GM23338 (cell line): ENCODE measurements at regions not wholly inside any gene's neighbourhood (a gene's known extent, or its start where the extent isn't known, plus 50 kb on each side); places are given as distances from the start of the nearest gene placed in this dataset.

Experiments used
- ATAC-seq: fragments of 200-7000 bp; cut with Tn5 transposase; 3 replicates; pipeline ENCODE4 v1.9.1; 2020
- DNase-seq: peaks from one replicate; pipeline ENCODE4 v3.0.0-alpha.2; 2015; ENCODE audit warnings: low spot score
- H2AFZ ChIP-seq: fragments of 200-600 bp; sonication (generic); 2 replicates; pipeline ENCODE4 v1.8.0; 2016; ENCODE audit warnings: antibody characterized with exemption, mild to moderate bottlenecking, moderate library complexity
- H3F3A ChIP-seq: fragments of 200-600 bp; sonication (generic); replicated peaks from 2 replicates; pipeline ENCODE4 v1.8.0; 2017; ENCODE audit warnings: antibody characterized with exemption, mixed run types, low read depth
- H3K27ac ChIP-seq: fragments of 200-600 bp; sonication (generic); 2 replicates; pipeline ENCODE4 v1.6.1; 2016; ENCODE audit warnings: low read depth
- H3K27me3 ChIP-seq: fragments of 200-600 bp; sonication (generic); 2 replicates; pipeline ENCODE4 v1.8.0; 2016; ENCODE audit warnings: mild to moderate bottlenecking, mixed run types, moderate library complexity; ENCODE audit not compliant: insufficient read depth
- H3K36me3 ChIP-seq: fragments of 200-600 bp; sonication (generic); 2 replicates; pipeline ENCODE4 v1.8.0; 2016; ENCODE audit warnings: mild to moderate bottlenecking; ENCODE audit not compliant: insufficient read depth
- H3K4me1 ChIP-seq: fragments of 200-600 bp; sonication (generic); 2 replicates; pipeline ENCODE4 v1.8.0; 2016; ENCODE audit warnings: mild to moderate bottlenecking, moderate library complexity; ENCODE audit not compliant: insufficient read depth
- H3K4me2 ChIP-seq: fragments of 200-600 bp; sonication (generic); 2 replicates; pipeline ENCODE4 v1.7.1; 2017; ENCODE audit warnings: mixed run types
- H3K4me3 ChIP-seq: fragments of 200-600 bp; sonication (generic); 2 replicates; pipeline ENCODE4 v1.6.1; 2016; ENCODE audit warnings: mixed run types
- H3K79me2 ChIP-seq: fragments of 200-600 bp; sonication (generic); replicated peaks from 2 replicates; pipeline ENCODE4 v1.8.0; 2017; ENCODE audit warnings: mild to moderate bottlenecking; ENCODE audit not compliant: insufficient read depth
- H3K9me2 ChIP-seq: fragments of 200-600 bp; sonication (generic); 2 replicates; pipeline ENCODE4 v1.8.0; 2017; ENCODE audit not compliant: insufficient read depth
- H4K20me1 ChIP-seq: fragments of 200-600 bp; sonication (generic); replicated peaks from 2 replicates; pipeline ENCODE4 v1.8.0; 2017; ENCODE audit warnings: mild to moderate bottlenecking; ENCODE audit not compliant: insufficient read depth
- H3K27ac Mint-ChIP-seq: 2 replicates; pipeline ENCODE4 v1.8.0; 2020; ENCODE audit warnings: inconsistent platforms, mild to moderate bottlenecking, moderate library complexity, mixed read lengths
- H3K27me3 Mint-ChIP-seq: 3 replicates; pipeline ENCODE4 v1.8.0; 2022; ENCODE audit warnings: low read depth, mild to moderate bottlenecking, moderate library complexity, mixed read lengths, inconsistent platforms; ENCODE audit not compliant: insufficient read depth, poor library complexity
- H3K36me3 Mint-ChIP-seq: 3 replicates; pipeline ENCODE4 v1.8.0; 2021; ENCODE audit warnings: low read depth, mild to moderate bottlenecking, inconsistent platforms, moderate library complexity, mixed read lengths
- H3K4me1 Mint-ChIP-seq: 3 replicates; pipeline ENCODE4 v1.8.0; 2020; ENCODE audit warnings: mild to moderate bottlenecking, inconsistent platforms, mixed read lengths
- H3K4me3 Mint-ChIP-seq: 3 replicates; pipeline ENCODE4 v1.8.0; 2021; ENCODE audit warnings: moderate library complexity, mild to moderate bottlenecking, inconsistent platforms, mixed read lengths
- H3K9me3 Mint-ChIP-seq: 3 replicates; pipeline ENCODE4 v1.8.0; 2020; ENCODE audit warnings: moderate library complexity, mild to moderate bottlenecking, inconsistent platforms, mixed read lengths
- EZH2 ChIP-seq: fragments of 200-600 bp; sonication (generic); IDR thresholded peaks from one replicate; pipeline ENCODE4 v1.8.0; 2017; ENCODE audit warnings: antibody characterized with exemption, mild to moderate bottlenecking, low read depth; ENCODE audit not compliant: unreplicated experiment
- EZH2phosphoT487 ChIP-seq: fragments of 200-600 bp; sonication (generic); IDR thresholded peaks from one replicate; pipeline ENCODE4 v1.8.1; 2018; ENCODE audit warnings: antibody characterized with exemption; ENCODE audit not compliant: unreplicated experiment
- NANOG ChIP-seq: IDR thresholded peaks from 2 replicates; pipeline ENCODE4 v1.6.1; 2016; ENCODE audit warnings: antibody characterized with exemption, borderline replicate concordance
- POLR2AphosphoS5 ChIP-seq: IDR thresholded peaks from 2 replicates; pipeline ENCODE4 v1.6.1; 2016; ENCODE audit warnings: antibody characterized with exemption, low read depth
- STAT1 ChIP-seq: IDR thresholded peaks from one replicate; pipeline ENCODE4 v1.6.1; 2016; ENCODE audit warnings: antibody characterized with exemption; ENCODE audit not compliant: unreplicated experiment
- ZNF114 ChIP-seq: fragments of 250-450 bp; sonication (Bioruptor Pico); IDR thresholded peaks from 2 replicates; pipeline ENCODE4 v1.5.0; 2020; ENCODE audit warnings: mild to moderate bottlenecking, moderate library complexity
- ZNF331 ChIP-seq: fragments of 250-450 bp; sonication (Bioruptor Pico); IDR thresholded peaks from 2 replicates; pipeline ENCODE4 v1.5.0; 2020; ENCODE audit warnings: low read depth, mild to moderate bottlenecking, moderate library complexity
- TF ChIP-seq, protein P1 (sequence below): fragments of 250-450 bp; sonication (Bioruptor Pico); IDR thresholded peaks from 2 replicates; pipeline ENCODE4 v1.5.0; 2020; ENCODE audit warnings: mild to moderate bottlenecking, moderate library complexity
- TF ChIP-seq, protein P2 (sequence below): IDR thresholded peaks from 2 replicates; pipeline ENCODE4 v1.6.1; 2016; ENCODE audit warnings: antibody characterized with exemption
- TF ChIP-seq, protein P3 (sequence below), 2 experiments: fragments of 200-600 bp in 1 of 2; sonication (generic) in 1 of 2; conservative IDR thresholded peaks; 2 replicates each; pipeline versions ENCODE4 v1.5.1 to v1.6.1; 2016 to 2017; ENCODE audit warnings: antibody characterized with exemption in 2 of 2, low read depth in 2 of 2, mild to moderate bottlenecking in 2 of 2, moderate library complexity in 1 of 2
- TF ChIP-seq, protein P4 (sequence below): IDR thresholded peaks from one replicate; pipeline ENCODE4 v1.6.1; 2018; ENCODE audit warnings: antibody characterized with exemption; ENCODE audit not compliant: unreplicated experiment

DNA sequence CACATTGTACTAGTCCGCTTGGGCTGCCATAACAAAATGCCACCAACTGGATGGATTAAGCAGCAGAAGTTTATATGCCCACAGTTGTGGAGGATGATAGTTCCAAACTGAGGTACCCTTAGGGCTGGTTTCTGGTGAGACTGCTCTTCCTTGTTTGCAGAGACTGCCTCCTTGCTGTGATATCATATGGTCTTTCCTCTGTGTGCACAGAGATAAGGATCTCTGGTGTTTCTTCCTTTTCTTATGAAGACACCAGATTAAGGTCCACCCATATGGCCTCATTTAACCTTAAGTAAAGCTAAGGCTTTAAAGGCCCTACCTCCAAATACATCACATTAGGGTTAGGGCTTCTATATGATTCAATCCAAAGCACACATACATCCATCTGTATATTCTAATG lies 738.2 kb upstream of the GCFC2 start (continued):
- TF ChIP-seq, protein P1, sequence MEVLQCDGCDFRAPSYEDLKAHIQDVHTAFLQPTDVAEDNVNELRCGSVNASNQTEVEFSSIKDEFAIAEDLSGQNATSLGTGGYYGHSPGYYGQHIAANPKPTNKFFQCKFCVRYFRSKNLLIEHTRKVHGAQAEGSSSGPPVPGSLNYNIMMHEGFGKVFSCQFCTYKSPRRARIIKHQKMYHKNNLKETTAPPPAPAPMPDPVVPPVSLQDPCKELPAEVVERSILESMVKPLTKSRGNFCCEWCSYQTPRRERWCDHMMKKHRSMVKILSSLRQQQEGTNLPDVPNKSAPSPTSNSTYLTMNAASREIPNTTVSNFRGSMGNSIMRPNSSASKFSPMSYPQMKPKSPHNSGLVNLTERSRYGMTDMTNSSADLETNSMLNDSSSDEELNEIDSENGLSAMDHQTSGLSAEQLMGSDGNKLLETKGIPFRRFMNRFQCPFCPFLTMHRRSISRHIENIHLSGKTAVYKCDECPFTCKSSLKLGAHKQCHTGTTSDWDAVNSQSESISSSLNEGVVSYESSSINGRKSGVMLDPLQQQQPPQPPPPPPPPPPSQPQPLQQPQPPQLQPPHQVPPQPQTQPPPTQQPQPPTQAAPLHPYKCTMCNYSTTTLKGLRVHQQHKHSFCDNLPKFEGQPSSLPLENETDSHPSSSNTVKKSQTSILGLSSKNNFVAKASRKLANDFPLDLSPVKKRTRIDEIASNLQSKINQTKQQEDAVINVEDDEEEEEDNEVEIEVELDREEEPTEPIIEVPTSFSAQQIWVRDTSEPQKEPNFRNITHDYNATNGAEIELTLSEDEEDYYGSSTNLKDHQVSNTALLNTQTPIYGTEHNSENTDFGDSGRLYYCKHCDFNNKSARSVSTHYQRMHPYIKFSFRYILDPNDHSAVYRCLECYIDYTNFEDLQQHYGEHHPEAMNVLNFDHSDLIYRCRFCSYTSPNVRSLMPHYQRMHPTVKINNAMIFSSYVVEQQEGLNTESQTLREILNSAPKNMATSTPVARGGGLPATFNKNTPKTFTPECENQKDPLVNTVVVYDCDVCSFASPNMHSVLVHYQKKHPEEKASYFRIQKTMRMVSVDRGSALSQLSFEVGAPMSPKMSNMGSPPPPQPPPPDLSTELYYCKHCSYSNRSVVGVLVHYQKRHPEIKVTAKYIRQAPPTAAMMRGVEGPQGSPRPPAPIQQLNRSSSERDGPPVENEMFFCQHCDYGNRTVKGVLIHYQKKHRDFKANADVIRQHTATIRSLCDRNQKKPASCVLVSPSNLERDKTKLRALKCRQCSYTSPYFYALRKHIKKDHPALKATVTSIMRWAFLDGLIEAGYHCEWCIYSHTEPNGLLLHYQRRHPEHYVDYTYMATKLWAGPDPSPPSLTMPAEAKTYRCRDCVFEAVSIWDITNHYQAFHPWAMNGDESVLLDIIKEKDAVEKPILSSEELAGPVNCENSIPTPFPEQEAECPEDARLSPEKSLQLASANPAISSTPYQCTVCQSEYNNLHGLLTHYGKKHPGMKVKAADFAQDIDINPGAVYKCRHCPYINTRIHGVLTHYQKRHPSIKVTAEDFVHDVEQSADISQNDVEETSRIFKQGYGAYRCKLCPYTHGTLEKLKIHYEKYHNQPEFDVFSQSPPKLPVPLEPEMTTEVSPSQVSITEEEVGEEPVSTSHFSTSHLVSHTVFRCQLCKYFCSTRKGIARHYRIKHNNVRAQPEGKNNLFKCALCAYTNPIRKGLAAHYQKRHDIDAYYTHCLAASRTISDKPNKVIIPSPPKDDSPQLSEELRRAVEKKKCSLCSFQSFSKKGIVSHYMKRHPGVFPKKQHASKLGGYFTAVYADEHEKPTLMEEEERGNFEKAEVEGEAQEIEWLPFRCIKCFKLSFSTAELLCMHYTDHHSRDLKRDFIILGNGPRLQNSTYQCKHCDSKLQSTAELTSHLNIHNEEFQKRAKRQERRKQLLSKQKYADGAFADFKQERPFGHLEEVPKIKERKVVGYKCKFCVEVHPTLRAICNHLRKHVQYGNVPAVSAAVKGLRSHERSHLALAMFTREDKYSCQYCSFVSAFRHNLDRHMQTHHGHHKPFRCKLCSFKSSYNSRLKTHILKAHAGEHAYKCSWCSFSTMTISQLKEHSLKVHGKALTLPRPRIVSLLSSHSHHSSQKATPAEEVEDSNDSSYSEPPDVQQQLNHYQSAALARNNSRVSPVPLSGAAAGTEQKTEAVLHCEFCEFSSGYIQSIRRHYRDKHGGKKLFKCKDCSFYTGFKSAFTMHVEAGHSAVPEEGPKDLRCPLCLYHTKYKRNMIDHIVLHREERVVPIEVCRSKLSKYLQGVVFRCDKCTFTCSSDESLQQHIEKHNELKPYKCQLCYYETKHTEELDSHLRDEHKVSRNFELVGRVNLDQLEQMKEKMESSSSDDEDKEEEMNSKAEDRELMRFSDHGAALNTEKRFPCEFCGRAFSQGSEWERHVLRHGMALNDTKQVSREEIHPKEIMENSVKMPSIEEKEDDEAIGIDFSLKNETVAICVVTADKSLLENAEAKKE (CRISPR knock-in tag): no peak
- TF ChIP-seq, protein P2, sequence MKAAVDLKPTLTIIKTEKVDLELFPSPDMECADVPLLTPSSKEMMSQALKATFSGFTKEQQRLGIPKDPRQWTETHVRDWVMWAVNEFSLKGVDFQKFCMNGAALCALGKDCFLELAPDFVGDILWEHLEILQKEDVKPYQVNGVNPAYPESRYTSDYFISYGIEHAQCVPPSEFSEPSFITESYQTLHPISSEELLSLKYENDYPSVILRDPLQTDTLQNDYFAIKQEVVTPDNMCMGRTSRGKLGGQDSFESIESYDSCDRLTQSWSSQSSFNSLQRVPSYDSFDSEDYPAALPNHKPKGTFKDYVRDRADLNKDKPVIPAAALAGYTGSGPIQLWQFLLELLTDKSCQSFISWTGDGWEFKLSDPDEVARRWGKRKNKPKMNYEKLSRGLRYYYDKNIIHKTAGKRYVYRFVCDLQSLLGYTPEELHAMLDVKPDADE: no peak
- TF ChIP-seq ZNF114 (CRISPR knock-in tag) (no peak), POLR2AphosphoS5 (no peak), ZNF331 (CRISPR knock-in tag) (no peak), NANOG (no peak), EZH2phosphoT487 (no peak), EZH2 (no peak), STAT1 (no peak)

DNA sequence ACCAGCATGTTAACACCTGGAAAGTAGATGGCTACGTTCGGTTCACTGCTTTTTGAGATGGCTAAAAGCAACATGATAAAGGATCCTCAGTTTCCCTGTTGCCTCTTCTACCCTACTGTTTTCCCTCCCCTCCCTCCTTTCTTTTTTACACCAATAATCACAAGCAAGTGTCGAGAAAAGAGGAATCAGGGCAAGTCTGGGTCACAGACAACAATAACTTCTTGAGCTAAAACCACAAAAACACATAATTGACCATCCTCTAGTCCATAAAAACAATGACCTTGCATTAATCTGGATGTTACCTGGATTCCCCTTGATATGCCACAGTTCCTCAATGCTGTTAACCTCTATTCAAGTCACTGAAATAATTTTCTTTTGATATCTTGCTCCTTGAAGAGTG lies 736.6 kb upstream of the GCFC2 start:
- H3K4me1 Mint-ChIP-seq: peaks cover 10% of the 10 kb centered on the region
- Histone ChIP-seq H4K20me1 (no peaks in the 10 kb centered on the region), H3F3A (no peaks in the 10 kb centered on the region), H3K4me1 (peaks cover 17% of the 10 kb centered on the region), H3K27ac (peak overlapping the region; percentile 22; the same call in 1 of the 2 replicates), H3K36me3 (no peaks in the 10 kb centered on the region), H3K79me2 (no peaks in the 10 kb centered on the region), H3K4me3 (no peak overlapping the region), H3K27me3 (no peaks in the 10 kb centered on the region), H3K4me2 (peak overlapping the region; percentile 19), H2AFZ (0 out of 2 replicates have a peak overlapping the region, but pooled peaks have one; percentile 8), H3K9me2 (no peaks in the 10 kb centered on the region; the same call in 1 of the 2 replicates)
- no peak overlapping the region for H3K4me3 Mint-ChIP-seq
- ATAC-seq (no peak), DNase-seq (no peak)
- no peak overlapping the region for H3K27ac Mint-ChIP-seq
- peaks cover 22% of the 10 kb centered on the region for H3K36me3 Mint-ChIP-seq
- peaks cover 21% of the 10 kb centered on the region for H3K9me3 Mint-ChIP-seq
- no peaks in the 10 kb centered on the region for H3K27me3 Mint-ChIP-seq
- TF ChIP-seq, protein P3, sequence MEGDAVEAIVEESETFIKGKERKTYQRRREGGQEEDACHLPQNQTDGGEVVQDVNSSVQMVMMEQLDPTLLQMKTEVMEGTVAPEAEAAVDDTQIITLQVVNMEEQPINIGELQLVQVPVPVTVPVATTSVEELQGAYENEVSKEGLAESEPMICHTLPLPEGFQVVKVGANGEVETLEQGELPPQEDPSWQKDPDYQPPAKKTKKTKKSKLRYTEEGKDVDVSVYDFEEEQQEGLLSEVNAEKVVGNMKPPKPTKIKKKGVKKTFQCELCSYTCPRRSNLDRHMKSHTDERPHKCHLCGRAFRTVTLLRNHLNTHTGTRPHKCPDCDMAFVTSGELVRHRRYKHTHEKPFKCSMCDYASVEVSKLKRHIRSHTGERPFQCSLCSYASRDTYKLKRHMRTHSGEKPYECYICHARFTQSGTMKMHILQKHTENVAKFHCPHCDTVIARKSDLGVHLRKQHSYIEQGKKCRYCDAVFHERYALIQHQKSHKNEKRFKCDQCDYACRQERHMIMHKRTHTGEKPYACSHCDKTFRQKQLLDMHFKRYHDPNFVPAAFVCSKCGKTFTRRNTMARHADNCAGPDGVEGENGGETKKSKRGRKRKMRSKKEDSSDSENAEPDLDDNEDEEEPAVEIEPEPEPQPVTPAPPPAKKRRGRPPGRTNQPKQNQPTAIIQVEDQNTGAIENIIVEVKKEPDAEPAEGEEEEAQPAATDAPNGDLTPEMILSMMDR (conservative IDR thresholded peaks at IDR 0.05; ENCODE audit: low read depth in 2 of 2): no peak
- TF ChIP-seq ZNF331 (CRISPR knock-in tag): no peak
- TF ChIP-seq EZH2: no peak
- TF ChIP-seq, protein P4, sequence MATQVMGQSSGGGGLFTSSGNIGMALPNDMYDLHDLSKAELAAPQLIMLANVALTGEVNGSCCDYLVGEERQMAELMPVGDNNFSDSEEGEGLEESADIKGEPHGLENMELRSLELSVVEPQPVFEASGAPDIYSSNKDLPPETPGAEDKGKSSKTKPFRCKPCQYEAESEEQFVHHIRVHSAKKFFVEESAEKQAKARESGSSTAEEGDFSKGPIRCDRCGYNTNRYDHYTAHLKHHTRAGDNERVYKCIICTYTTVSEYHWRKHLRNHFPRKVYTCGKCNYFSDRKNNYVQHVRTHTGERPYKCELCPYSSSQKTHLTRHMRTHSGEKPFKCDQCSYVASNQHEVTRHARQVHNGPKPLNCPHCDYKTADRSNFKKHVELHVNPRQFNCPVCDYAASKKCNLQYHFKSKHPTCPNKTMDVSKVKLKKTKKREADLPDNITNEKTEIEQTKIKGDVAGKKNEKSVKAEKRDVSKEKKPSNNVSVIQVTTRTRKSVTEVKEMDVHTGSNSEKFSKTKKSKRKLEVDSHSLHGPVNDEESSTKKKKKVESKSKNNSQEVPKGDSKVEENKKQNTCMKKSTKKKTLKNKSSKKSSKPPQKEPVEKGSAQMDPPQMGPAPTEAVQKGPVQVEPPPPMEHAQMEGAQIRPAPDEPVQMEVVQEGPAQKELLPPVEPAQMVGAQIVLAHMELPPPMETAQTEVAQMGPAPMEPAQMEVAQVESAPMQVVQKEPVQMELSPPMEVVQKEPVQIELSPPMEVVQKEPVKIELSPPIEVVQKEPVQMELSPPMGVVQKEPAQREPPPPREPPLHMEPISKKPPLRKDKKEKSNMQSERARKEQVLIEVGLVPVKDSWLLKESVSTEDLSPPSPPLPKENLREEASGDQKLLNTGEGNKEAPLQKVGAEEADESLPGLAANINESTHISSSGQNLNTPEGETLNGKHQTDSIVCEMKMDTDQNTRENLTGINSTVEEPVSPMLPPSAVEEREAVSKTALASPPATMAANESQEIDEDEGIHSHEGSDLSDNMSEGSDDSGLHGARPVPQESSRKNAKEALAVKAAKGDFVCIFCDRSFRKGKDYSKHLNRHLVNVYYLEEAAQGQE: no peak
- no peak for TF ChIP-seq STAT1
- TF ChIP-seq, protein P2: no peak
